HG02678 (cell line): ENCODE measurements at regions not wholly inside any gene's neighbourhood (a gene's known extent, or its start where the extent isn't known, plus 50 kb on each side); places are given as distances from the start of the nearest gene placed in this dataset.
"Not testable (repeated sequence)": the region's sequence is repeated elsewhere in the genome, so short reads cannot be mapped to it uniquely, and the experiment has no call there.

Experiments
- ATAC-seq: cut with Tn5 transposase; IDR thresholded peaks from one replicate; pipeline ENCODE4 v1.9.1; 2021; ENCODE audit warnings: mild to moderate bottlenecking, moderate library complexity; ENCODE audit not compliant: unreplicated experiment

- no peak for ATAC-seq
Observed at GRCh38 chr2:210730672-210731071, 174.3 kb downstream of the CPS1 start.

DNA sequence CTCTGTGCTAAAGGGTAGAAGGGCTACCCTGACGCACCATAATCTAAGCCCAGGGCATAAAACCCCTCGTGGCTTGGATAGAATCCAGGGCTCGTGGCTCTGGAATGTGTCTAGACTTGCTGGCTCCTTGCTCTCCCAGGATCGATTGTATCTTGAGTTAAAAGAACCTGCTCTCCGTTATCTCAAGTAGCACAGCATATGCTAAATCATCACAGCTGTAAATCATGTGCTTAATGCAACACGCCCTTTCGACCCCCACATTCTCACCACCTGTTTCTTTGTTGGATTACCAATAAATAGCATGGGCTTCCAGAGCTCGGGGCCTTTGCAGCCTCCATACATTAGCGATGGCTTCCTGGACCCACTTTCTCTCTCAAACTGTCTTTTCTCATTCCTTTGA is 190.4 kb downstream of the CPS1 start:
- ATAC-seq = not testable (repeated sequence)

DNA sequence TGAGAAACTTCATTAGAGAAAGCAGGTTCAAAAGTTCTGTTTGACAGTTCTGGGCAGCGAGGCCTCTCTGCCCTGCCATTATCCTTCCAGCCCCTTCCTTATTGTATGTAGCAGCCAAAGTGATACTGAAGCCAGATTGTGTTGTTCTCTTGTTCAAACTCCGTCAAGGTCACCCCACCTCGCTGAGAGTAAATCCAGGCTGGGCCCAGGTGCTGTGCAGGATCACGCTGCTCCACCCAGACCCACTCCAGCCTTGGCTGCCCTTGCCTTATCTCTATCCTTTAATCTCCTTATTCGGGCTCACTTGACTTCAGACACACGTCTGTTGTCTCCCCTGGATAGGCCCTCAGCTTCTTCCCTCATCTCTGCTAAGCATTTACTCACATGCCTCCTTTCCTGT is 196.1 kb downstream of the CPS1 start:
- no peak for ATAC-seq

- no peak for ATAC-seq
Observed at GRCh38 chr2:210753386-210753785, 197.0 kb downstream of the CPS1 start.

DNA sequence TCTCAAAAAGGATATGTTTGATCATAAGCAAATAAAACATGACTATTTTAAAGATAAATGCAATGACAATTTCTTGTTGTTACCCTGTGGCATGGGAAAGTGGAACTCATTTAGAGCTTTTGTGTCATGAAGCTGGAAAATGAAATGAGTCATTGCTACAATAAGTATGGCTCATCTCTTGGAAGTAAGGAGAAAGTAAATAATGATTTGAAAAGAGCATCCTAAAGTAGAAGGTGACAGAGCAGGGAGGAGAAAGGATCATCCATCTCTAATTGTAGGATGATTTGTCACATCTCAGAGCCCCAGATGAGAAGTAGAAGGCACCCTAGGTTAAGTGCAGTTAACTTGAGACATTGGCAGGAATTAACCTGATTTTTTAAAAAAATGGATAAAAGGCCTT is 200.5 kb downstream of the CPS1 start:
- no peak for ATAC-seq

DNA sequence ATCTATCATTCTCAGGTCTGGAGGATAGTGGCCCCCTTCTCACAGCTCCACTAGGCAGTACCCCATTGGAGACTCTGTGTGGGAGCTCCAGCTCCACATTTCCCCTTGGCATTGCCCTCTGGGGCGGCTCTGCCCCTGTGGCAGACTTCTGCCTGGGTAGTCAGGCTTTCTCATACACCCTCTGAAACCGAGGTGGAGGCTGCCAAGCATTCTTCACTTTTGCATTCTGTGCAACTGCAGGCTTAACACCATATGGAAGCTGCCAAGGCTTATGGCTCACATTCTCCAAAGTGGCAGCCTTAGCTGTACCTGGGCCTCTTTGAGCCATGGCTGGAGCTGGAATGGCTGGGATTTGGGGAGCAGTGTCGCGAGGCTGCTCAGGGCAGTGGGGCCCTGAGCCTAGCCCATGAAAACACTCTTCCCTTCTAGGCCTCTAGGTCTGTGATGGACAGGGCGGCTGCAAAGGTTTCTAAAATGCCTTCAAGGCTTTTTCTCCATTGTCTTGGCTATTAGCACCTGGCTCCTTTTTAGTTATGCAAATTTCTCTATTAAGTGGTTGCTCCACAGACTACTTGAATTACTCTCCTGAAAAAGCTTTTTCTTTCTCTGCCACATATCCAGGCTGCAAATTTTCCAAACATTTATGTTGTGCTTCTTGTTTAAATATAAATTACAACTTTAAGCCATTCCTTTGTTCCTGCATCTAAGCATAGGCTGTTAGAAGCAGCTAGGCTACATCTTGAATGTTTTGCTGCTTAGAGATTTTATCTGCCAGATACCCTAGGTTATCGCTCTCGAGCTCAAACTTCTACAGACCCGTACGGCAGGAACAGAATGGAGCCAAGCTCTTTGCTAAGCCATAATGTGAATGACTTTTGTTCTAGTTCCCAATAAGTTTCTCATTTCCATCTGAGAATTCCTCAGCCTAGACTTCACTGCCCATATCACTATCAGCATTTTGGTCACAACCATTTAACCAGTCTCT is 206.5 kb downstream of the CPS1 start:
- ATAC-seq = no peak

GRCh38 chr2:210768329-210768910 is 212.0 kb downstream of the CPS1 start:
- no peak for ATAC-seq

DNA sequence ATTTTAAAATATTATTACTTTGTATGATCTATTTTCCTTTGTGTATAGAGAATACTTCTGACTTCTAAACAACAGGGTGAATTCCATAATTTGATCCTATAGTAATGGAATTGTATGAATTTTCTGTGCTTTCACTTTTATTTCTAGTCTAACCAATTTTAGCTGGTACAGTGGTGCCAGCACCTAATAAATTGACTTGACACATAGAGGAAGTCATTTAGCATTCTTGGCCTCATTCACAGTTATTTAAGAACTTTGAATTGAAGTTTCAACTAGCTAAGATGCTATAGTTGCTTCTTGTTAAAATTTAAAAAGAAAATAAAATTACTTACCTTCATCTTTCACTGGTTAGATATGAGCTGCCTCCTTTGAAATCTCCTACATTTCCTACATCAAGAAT is 220.4 kb downstream of the CPS1 start:
- ATAC-seq = no peak

- ATAC-seq = no peak
Observed at GRCh38 chr2:210782222-210782621, 225.8 kb downstream of the CPS1 start.

- not testable (repeated sequence) for ATAC-seq
Observed at GRCh38 chr2:210787831-210788230, 231.4 kb downstream of the CPS1 start.

DNA sequence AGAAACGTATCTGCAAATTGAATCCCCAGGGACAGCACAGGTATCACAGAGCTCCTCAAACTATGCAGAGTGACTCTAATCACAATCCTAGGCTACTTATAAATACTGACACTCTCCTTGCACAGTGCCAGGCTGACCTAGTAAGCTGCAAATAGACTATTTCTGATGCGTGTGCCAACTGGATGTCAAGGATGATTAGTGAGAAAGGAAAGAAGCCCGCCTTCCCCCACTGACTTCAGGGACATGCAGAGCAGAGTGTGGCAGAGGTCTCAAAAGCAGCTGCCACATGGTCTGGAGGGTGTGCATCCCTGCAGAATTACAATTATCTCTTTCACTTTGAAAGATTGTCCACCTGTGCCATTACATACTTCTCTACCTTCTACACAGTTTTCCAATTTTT is 235.6 kb downstream of the CPS1 start:
- no peak for ATAC-seq

DNA sequence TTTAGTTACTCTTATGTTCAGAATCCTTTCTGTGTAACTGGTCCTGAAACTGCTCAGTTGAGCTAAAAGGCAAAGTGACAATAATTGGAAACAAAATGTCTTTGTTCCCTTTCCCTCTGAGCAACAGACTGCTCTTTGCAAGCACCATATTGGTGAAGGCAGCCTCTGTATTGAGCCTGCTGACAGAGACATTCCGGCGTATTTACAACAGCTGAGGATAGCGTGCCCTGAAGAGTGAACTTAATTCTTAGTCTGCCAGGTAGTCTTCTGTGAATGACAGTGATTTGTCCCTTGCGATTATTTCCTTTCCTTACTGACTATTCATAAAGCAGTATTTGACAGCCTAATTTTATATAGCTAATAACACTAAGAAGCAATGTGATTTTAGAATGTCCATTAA is 239.1 kb downstream of the CPS1 start:
- ATAC-seq = no peak

GRCh38 chr2:210798180-210798579 is 241.8 kb downstream of the CPS1 start:
- no peak for ATAC-seq

DNA sequence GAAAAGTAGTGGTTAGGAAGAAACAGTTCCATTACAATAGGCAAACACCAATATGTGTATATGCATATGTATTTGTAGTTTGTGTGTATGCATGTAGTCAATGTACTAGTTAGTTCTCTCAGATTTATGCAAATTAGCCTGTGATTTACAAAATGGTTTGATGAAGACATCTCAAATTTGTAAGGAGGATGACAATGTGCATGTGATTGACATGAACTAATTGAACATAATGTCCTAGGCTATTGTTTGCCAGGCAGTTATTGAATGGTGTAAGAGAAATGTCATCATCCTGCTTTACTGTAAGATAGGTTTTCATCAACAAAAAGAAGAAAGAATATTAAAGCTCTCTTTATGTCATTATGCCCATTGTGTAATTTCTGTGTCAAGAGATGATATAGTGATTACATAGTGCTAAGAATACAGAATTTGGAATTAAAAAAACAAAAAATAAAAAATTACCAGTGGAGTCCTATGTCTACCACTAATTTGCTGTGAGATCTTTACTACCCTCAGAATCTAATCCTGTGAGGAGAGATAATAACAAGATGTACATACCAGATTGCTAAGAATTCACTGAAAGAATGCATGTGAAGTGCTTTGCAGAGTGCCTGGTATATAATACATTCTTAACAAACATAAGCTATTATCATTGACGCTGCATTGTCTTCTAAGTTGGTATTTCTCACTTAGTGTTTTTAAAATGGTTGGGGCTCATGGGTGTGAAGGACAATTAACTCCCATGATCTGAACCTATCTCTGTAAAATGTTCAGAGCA is 258.0 kb downstream of the CPS1 start:
- no peak for ATAC-seq

DNA sequence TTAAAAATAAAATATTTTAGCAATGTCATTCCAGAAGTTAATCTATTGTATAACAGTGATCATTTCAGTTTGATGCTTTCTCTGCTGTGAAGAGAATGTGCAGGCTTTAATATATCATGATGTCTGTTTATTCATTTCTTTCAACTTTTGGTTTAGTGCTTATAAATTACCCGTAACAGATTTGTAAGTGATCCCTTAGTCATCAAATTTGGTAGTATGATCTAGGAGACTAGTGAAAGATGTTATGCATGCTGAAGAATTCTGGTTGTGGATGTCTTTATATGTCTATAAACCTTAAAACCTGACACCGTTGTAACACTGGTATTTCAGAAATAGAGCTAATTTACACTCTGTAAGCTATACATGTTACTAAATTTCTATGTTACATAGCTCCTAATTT is 260.4 kb downstream of the CPS1 start:
- ATAC-seq = no peak

GRCh38 chr2:210818473-210818872 is 262.1 kb downstream of the CPS1 start:
- ATAC-seq = no peak

DNA sequence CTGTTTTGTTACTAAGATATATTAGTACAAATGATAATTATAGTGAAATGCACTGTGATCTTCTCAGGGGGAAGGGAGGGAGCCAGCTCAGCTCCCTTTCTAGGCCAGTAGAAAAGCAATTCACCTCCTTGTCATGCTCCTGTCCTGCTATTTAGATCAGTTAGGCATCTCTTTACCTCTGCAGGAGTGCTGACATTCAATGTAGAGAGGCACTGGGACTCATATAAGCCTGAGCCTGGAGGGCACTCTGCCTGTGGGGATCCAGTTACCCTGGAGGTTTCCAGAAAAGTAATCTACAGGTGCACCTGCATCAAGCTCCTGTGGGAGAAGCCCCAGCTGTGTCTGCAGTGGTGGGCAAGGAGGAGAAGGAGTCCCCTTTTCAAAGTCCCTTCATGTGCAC is 277.0 kb downstream of the CPS1 start:
- no peak for ATAC-seq

DNA sequence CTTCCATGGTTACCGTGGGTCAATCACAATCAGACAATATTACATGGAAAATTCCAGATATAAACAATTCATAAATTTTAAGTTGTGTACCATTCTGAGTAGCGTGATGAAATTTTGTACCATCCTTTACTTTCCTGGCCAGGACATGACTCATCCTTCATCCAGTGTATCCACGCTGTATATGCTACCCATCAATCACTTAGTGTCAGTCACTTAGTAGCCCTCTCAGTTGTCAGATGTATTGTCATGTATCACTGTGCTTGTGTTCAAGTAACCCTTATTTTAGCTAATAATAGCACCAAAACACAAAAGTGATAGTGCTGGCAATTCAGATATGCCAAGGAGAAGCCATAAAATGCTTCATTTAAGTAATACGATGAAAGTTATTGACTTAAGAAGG is 282.6 kb downstream of the CPS1 start:
- no peak for ATAC-seq

DNA sequence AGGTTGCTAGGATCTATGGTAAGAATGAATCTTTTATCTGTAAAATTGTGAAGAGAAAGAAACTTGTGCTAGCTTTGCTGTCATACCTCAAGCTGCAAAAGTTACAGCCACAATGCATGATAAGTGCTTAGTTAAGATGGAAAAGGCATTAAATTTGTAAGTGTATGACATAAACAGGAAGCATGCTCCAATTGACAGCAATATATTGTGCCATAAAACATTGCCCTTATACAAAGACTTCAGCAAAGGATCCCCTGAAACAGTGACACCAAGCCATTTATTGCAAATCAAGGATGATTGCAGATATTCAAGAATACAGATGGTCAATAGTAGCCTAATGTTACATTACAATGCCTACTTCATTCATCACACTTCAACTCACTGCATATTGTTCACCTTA is 283.1 kb downstream of the CPS1 start:
- ATAC-seq = no peak

DNA sequence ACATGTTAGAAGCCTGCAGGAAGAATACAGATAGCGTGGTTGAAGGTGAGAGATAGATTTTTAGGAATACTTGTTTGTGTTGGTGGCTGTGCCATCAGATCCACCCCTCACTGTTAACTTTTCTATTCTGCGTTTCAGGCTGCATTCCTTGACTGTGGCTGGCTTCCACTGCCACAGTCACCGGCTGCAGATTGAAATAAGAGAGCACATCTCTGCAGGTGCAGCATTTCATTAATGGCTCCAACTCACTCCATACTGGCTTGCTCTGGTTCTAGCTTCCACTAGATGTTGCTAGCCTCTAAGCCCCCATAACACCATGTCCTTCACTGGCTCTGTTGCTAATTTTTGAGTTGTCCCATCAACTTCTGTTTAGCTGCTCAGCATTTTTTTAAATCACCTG is 286.5 kb downstream of the CPS1 start:
- ATAC-seq = no peak

- no peak for ATAC-seq
Observed at GRCh38 chr2:210844016-210844415, 287.6 kb downstream of the CPS1 start.

- ATAC-seq = no peak
Observed at GRCh38 chr2:210859314-210859713, 302.9 kb downstream of the CPS1 start.
